Thymus (tissue), 11 donors: ENCODE measurements at regions not wholly inside any gene's neighbourhood (a gene's known extent, or its start where the extent isn't known, plus 50 kb on each side); places are given as distances from the start of the nearest gene placed in this dataset.

Source experiments
- DNase-seq, 9 donors: peaks; one replicate each; pipeline ENCODE4 v3.0.0-alpha.2; 2013; ENCODE audit warnings: low spot score in 9 of 9, low read depth in 6 of 9, missing footprints in 1 of 9
- H3K27ac ChIP-seq, 2 donors: one replicate each; pipeline ENCODE4 v1.5.1; 2013; ENCODE audit warnings: control low read depth in 1 of 2, low read depth in 1 of 2, low read length in 1 of 2, mild to moderate bottlenecking in 1 of 2, moderate library complexity in 1 of 2
- H3K27me3 ChIP-seq, 2 donors: one replicate each; pipeline ENCODE4 v1.5.1; 2013; ENCODE audit warnings: low read length in 1 of 2; ENCODE audit not compliant: control insufficient read depth in 2 of 2, insufficient read depth in 1 of 2
- H3K36me3 ChIP-seq, 2 donors: one replicate each; pipeline ENCODE4 v1.5.1; 2013; ENCODE audit warnings: low read length in 1 of 2, mild to moderate bottlenecking in 1 of 2, moderate library complexity in 1 of 2; ENCODE audit not compliant: control insufficient read depth in 2 of 2, insufficient read depth in 2 of 2
- H3K4me1 ChIP-seq, 2 donors: one replicate each; pipeline ENCODE4 v1.5.1; 2013; ENCODE audit warnings: low read length in 2 of 2; ENCODE audit not compliant: control insufficient read depth in 2 of 2, insufficient read depth in 2 of 2
- H3K4me3 ChIP-seq, 2 donors: one replicate each; pipeline ENCODE4 v1.5.1; 2013; ENCODE audit warnings: low read length in 2 of 2, control low read depth in 1 of 2, mild to moderate bottlenecking in 1 of 2
- H3K9me3 ChIP-seq, 2 donors: one replicate each; pipeline ENCODE4 v1.5.1; 2013; ENCODE audit warnings: low read length in 1 of 2, mild to moderate bottlenecking in 1 of 2; ENCODE audit not compliant: control insufficient read depth in 2 of 2, insufficient read depth in 1 of 2
- WGBS: extraction: QIAGEN DNeasy Blood & Tissue Kit; methylation state at CpG from one replicate; pipeline ENCODE4 v1.1.7; 2013; 5-methylcytosine and 5-hydroxymethylcytosine counted together
- donor health status: healthy.

DNA sequence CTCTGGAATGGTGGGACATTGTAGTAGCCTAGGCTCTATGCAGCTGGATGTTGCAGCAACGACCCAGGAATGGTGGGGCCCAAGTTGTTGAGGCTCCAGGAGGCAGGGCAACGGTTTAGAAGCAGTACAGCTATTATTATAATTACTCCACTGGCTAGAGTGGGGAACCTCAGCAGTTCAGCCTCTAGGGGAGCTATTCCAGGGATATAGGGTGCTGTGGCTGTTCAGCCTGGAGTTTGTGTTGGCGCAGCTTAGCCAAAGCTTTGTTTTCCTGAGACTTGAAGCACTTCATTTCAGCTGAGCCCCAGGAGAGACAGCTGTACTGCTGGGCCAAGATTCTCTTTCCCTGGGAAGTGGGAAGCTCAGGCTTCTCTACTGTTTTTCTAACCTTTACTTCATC lies 1023.0 kb upstream of the ATXN7L3B start:
- no peak overlapping the region for H3K27ac ChIP-seq
- H3K4me1 ChIP-seq = no peaks in the 10 kb centered on the region
- 86% methylated on average over 3 of the region's 3 CpGs for WGBS
- DNase-seq = no peak
- H3K27me3 ChIP-seq = no peaks in the 10 kb centered on the region
- H3K9me3 ChIP-seq = no peaks in the 10 kb centered on the region
- H3K36me3 ChIP-seq = no peaks in the 10 kb centered on the region
- H3K4me3 ChIP-seq = no peak overlapping the region

DNA sequence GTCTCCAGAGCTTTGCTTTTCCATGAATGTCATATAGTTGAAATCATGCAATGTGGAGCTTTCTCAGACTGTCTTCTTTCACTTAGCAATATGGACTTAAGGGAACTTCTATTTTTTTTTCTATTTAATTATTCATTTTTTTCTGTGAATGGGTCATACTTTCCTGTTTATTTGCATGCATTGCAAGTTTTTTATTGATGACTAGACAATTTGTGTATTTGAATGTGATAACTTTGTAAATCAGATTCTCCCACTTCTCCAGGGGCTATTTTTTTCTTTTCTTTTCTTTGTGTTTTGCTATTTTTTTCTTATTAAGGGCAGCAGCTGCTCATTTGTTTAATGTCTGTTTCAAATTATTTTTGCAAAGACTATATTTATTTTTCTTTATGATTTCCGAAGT lies 1019.8 kb upstream of the ATXN7L3B start:
- H3K27me3 ChIP-seq = no peaks in the 10 kb centered on the region
- 1% methylated on average over 1 of the region's 1 CpG for WGBS
- H3K4me1 ChIP-seq = no peaks in the 10 kb centered on the region
- no peak for DNase-seq
- H3K9me3 ChIP-seq = no peaks in the 10 kb centered on the region
- no peak overlapping the region for H3K4me3 ChIP-seq
- no peak overlapping the region for H3K27ac ChIP-seq
- no peaks in the 10 kb centered on the region for H3K36me3 ChIP-seq

DNA sequence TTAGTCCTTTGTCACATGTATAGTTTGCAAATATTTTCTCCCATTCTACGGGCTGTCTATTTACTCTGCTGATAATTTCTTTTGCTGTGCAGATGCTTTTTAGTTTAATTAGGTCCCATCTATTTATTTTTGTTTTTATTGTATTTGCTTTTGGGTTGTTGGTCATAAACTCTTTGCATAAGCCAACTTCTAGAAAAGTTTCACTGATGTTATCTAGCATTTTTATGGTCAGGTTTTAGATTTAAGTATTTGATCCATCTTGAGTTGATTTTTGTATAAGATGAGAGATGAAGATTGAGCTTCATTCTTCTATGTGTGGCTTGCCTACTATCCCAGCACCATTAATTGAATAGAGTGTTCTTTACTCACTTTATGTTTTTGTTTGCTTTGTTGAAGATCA lies 1008.4 kb upstream of the ATXN7L3B start:
- no peaks in the 10 kb centered on the region for H3K4me1 ChIP-seq
- H3K27ac ChIP-seq = no peak overlapping the region
- H3K4me3 ChIP-seq = no peak overlapping the region
- DNase-seq = no peak
- no peaks in the 10 kb centered on the region for H3K36me3 ChIP-seq
- no peaks in the 10 kb centered on the region for H3K27me3 ChIP-seq
- H3K9me3 ChIP-seq = no peaks in the 10 kb centered on the region
- 96% methylated on average over 1 of the region's 1 CpG for WGBS

DNA sequence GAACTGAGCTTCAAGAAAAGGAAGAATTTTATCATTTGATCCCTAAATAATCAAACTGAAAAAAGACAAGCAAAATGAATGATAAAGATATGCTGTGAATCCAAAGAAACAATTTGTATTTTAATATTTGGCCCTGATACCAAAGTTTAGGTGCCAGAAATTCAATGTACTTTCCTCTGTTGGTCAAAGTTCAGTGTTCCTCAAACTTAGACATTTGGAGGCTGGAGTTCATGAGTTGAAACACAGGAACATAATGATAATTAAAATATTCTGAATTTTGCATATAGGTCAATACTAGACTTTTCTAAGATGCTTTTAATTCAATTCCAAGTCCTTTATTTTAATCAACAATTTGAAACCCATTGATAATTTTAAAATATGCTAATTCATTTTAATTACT lies 1007.7 kb upstream of the ATXN7L3B start:
- DNase-seq = no peak
- Histone ChIP-seq H3K4me1 (no peaks in the 10 kb centered on the region), H3K27me3 (no peaks in the 10 kb centered on the region), H3K36me3 (no peaks in the 10 kb centered on the region), H3K27ac (no peak overlapping the region), H3K4me3 (no peak overlapping the region), H3K9me3 (no peaks in the 10 kb centered on the region)

DNA sequence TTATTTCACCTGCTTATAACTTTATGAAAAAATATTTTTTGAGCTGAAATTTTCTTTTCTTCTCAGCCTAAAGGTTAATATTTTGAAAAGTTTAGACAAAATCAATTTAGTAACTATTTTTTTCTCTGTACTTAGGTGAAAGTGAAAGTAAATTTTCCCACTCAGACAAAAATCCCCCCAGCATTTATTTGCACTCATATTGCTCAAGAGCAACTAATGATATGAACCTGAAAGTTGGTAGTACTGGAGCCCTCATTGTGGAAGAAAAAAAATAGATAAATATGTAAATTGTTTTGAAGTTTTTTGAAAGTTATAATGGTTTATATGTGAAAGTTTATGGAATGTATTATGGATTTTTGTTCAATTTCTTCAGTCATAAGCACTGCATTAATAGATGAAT lies 1005.9 kb upstream of the ATXN7L3B start:
- Histone ChIP-seq H3K4me3 (no peak overlapping the region), H3K27me3 (no peaks in the 10 kb centered on the region)
- peak in 1 of 9 donors; percentile 1 for DNase-seq

DNA sequence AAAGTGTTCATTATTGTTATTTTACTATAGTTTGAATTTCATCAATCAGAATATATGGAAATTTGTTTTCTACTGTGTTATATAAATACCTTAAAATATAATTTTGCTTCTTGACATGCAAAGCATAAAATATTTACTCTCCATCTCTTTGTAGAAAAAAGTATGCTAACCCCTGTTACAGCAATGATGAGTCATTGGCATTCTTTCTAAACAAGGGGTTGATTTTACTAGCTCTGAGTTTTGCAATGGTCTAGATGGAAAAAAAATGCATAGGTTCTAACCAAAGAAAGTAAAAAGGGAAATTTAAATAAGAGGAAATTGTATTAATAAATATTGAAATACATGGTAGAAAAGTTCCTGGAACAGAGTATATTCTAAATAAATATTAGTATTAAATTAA lies 990.2 kb upstream of the ATXN7L3B start:
- no peak overlapping the region for H3K27ac ChIP-seq
- no peak overlapping the region for H3K4me3 ChIP-seq
- no peaks in the 10 kb centered on the region for H3K36me3 ChIP-seq
- DNase-seq = no peak
- no peaks in the 10 kb centered on the region for H3K27me3 ChIP-seq
- H3K9me3 ChIP-seq = no peaks in the 10 kb centered on the region
- H3K4me1 ChIP-seq = no peaks in the 10 kb centered on the region

More for the DNA sequence above, 1005.9 kb upstream of the ATXN7L3B start:
- Histone ChIP-seq H3K4me1 (no peaks in the 10 kb centered on the region), H3K36me3 (no peaks in the 10 kb centered on the region), H3K27ac (no peak overlapping the region), H3K9me3 (no peaks in the 10 kb centered on the region)

DNA sequence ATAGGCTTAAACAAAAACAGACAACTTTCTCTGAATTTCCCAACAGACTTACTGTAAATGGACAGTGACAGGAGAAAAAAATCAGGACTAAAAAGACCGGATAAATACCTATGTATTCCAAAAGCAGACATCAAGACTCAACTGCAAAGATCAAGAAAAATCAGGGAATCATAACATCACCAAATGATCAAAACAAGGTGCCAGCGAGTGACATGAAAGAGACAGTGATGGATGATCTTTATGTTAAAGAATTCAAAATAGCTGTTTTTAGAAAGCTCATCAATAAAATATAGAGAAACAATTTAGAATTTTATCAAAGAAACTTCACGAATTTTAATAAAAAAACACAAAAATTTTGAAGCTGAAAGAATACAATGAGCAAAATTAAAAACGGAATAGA lies 952.5 kb upstream of the ATXN7L3B start:
- Histone ChIP-seq H3K4me1 (no peaks in the 10 kb centered on the region), H3K9me3 (peaks cover 0 to 8% of the 10 kb centered on the region in 2 donors), H3K36me3 (no peaks in the 10 kb centered on the region), H3K27me3 (no peaks in the 10 kb centered on the region), H3K27ac (no peak overlapping the region), H3K4me3 (no peak overlapping the region)
- no peak for DNase-seq
- WGBS = 93% methylated on average over 4 of the region's 4 CpGs

DNA sequence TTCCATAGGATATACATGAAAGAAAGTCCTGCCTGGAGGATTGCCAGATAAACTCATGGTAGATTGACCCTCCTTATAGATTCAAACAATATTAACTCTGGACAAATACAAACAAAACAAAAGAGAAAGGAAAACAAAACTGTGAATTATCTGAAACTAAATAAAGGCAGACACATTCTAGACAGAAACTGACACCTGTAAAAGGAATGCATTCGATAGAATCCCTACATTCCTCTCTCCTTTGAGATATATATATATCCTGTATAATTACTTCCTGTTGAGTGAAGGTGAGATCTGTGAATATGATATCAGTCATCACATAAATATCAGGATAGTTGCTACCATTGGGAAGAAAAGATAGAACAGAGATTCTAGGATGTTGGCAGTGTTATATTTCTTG lies 948.4 kb upstream of the ATXN7L3B start:
- Histone ChIP-seq H3K27ac (no peak overlapping the region), H3K27me3 (no peaks in the 10 kb centered on the region), H3K4me3 (no peak overlapping the region), H3K9me3 (no peaks in the 10 kb centered on the region), H3K36me3 (no peaks in the 10 kb centered on the region), H3K4me1 (no peaks in the 10 kb centered on the region)
- DNase-seq = no peak
- WGBS = 89% methylated on average over 1 of the region's 1 CpG

DNA sequence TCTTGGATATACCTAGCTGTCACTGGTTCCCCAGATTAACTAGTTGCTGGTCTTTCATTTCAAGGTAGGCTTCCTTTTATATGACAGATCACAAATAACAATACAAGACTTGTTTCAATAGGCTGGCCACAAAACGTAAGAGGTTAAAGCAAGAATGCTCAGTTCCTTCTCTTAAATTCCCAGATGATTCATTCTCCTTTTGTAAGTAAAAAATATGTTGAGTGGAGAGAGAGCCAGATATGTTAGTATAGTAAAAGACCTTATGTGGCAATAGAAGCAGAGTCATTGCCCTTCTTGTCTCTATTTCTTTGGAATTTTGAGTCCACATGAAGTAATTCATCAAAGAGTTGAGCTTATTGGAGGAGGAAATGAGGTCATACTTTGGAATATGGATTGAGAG lies 939.0 kb upstream of the ATXN7L3B start:
- 79% methylated on average over 1 of the region's 1 CpG for WGBS
- H3K4me3 ChIP-seq = no peak overlapping the region
- no peaks in the 10 kb centered on the region for H3K4me1 ChIP-seq

DNA sequence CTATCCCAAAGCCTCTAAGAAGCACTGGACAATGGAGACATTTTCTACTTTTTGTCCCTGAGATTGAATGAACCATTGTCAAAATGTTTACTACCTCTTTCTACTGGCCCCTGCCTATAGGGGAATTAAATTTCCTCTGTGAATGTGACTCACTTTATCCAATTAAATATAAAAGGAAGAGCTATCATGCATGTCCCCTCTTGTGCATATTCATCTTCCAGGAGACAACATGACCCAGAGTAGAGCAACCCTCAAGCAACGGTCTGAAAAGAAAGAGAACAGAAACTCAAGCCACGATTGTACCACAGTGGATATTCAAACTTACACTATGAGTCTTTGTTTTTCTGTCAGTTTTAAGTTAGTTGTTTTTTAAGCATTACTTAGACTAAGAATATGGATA lies 938.4 kb upstream of the ATXN7L3B start:
- H3K36me3 ChIP-seq = no peaks in the 10 kb centered on the region
- H3K4me1 ChIP-seq = no peaks in the 10 kb centered on the region
- H3K4me3 ChIP-seq = no peak overlapping the region
- no peak overlapping the region for H3K27ac ChIP-seq
- no peak for DNase-seq
- WGBS = 80% methylated on average over 2 of the region's 2 CpGs
- H3K27me3 ChIP-seq = no peaks in the 10 kb centered on the region
- no peaks in the 10 kb centered on the region for H3K9me3 ChIP-seq

More for the DNA sequence above, 939.0 kb upstream of the ATXN7L3B start:
- Histone ChIP-seq H3K36me3 (no peaks in the 10 kb centered on the region), H3K27me3 (no peaks in the 10 kb centered on the region), H3K9me3 (no peaks in the 10 kb centered on the region), H3K27ac (no peak overlapping the region)
- DNase-seq = no peak
